Stomach (tissue), 8 donors: ENCODE measurements at regions not wholly inside any gene's neighbourhood (a gene's known extent, or its start where the extent isn't known, plus 50 kb on each side); places are given as distances from the start of the nearest gene placed in this dataset.

Source experiments
- DNase-seq, 2 donors: peaks; one replicate each; pipeline versions ENCODE4 v3.0.0 to v3.0.0-alpha.2; 2013 to 2019
- H3K27ac ChIP-seq, 5 donors: fragments of 200-600 bp in 4 of 5; sonication (generic) in 4 of 5; one replicate each; pipeline ENCODE4 v1.5.1; 2013 to 2019; ENCODE audit warnings: mild to moderate bottlenecking in 1 of 5, moderate library complexity in 1 of 5
- H3K27me3 ChIP-seq, 3 donors: fragments of 200-600 bp; sonication (generic); one replicate each; pipeline ENCODE4 v1.5.1; 2017 to 2019; ENCODE audit warnings: mixed run types in 1 of 3
- H3K36me3 ChIP-seq, 4 donors: fragments of 200-600 bp; sonication (generic); 1 replicate in 3 of 4; 2 replicates in 1 of 4; pipeline ENCODE4 v1.5.1; 2016 to 2019
- H3K4me1 ChIP-seq, 4 donors: fragments of 200-600 bp; sonication (generic); one replicate each; pipeline ENCODE4 v1.5.1; 2016 to 2019
- H3K4me3 ChIP-seq, 4 donors: fragments of 200-600 bp; sonication (generic) in 3 of 4; one replicate each; pipeline ENCODE4 v1.5.1; 2016 to 2019; ENCODE audit warnings: mild to moderate bottlenecking in 1 of 4
- H3K9me3 ChIP-seq, 4 donors: fragments of 200-600 bp; sonication (generic); one replicate each; pipeline ENCODE4 v1.5.1; 2016 to 2019
- EP300 ChIP-seq: sonication (generic); formaldehyde crosslinking; IDR thresholded peaks from one replicate; pipeline ENCODE4 v1.6.1; 2017; ENCODE audit warnings: antibody characterized with exemption
- POLR2A ChIP-seq, 4 donors: fragments of 450-650 bp; IDR thresholded peaks; one replicate each; pipeline ENCODE4 v1.6.1; 2016; ENCODE audit warnings: antibody characterized with exemption in 4 of 4, control low read depth in 2 of 4, mild to moderate bottlenecking in 1 of 4, moderate library complexity in 1 of 4
- POLR2AphosphoS5 ChIP-seq, 3 donors: sonication (generic); formaldehyde crosslinking; IDR thresholded peaks; one replicate each; pipeline ENCODE4 v1.6.1; 2016; ENCODE audit warnings: antibody characterized with exemption in 3 of 3
- WGBS, 5 donors: extraction: QIAGEN DNeasy Blood & Tissue Kit in 3 of 5; methylation state at CpG; one replicate each; pipeline versions ENCODE4 v1.1.5 to v1.1.7; 2013 to 2018; 5-methylcytosine and 5-hydroxymethylcytosine counted together
- intact Hi-C: fragments of 100-400 bp; cut with DNase I; formaldehyde crosslinking; loops from one replicate; pipeline ENCODE4 v1.15.1; 2023; ENCODE audit warnings: low total_unique reads
- TF ChIP-seq, protein P1 (sequence below), 7 experiments: fragments of 450-650 bp in 4 of 7; fragments of 200-600 bp in 3 of 7; sonication (generic) in 3 of 7; IDR thresholded peaks; one replicate each; pipeline ENCODE4 v1.5.1; 2016 to 2019; ENCODE audit warnings: antibody characterized with exemption in 7 of 7, control low read depth in 2 of 7, mild to moderate bottlenecking in 1 of 7
- donor health status: healthy with polysubstance abuse.
- donor health status: Bipolar disorder and iron deficiency.
- donor health status: healthy.

GRCh38 chr11:109012991-109013390, 348.1 kb downstream of the DDX10 start:
- TF ChIP-seq POLR2AphosphoS5 (IDR thresholded peaks at IDR 0.05) (no peak), POLR2A (IDR thresholded peaks at IDR 0.05) (no peak), EP300 (no peak)
- no peaks in the 10 kb centered on the region for H3K9me3 ChIP-seq
- H3K36me3 ChIP-seq = no peaks in the 10 kb centered on the region
- H3K27ac ChIP-seq = no peak overlapping the region
- H3K4me3 ChIP-seq = no peak overlapping the region
- H3K27me3 ChIP-seq = no peaks in the 10 kb centered on the region
- intact Hi-C loops = no loop called here
- 69 to 95% (median 72%) methylated on average over 3 to 4 of the region's 4 CpGs for WGBS, 5 donors
- no peaks in the 10 kb centered on the region for H3K4me1 ChIP-seq
- no peak for DNase-seq

DNA sequence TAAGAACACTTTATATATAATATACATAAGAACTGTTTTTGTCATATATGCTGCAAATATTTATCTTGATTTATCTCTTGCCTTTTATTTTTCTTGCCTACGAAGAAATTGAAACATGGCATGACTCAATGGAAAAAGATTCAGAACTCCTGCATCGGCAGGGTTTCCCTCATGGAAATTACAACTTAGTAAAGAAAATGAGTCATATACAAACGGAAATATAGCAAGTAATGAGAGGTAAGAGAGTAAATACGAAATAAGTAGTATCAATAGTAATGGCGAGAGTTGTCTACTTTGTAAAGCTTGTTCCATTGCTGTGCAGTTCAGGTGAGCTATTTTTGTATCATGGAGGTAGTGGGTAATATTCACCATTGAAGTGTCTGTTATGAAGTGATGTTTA, 350.4 kb downstream of the DDX10 start:
- 55 to 61% (median 59%) methylated on average over 5 of the region's 5 CpGs for WGBS, 5 donors
- Histone ChIP-seq H3K4me1 (no peaks in the 10 kb centered on the region), H3K27me3 (no peaks in the 10 kb centered on the region), H3K9me3 (no peaks in the 10 kb centered on the region), H3K36me3 (no peaks in the 10 kb centered on the region), H3K27ac (no peak overlapping the region), H3K4me3 (no peak overlapping the region)
- no peak for DNase-seq
- intact Hi-C loops = no loop called here
- TF ChIP-seq POLR2A (IDR thresholded peaks at IDR 0.05) (no peak), EP300 (no peak), POLR2AphosphoS5 (IDR thresholded peaks at IDR 0.05) (no peak)

GRCh38 chr11:109016724-109017123, 351.9 kb downstream of the DDX10 start:
- H3K27me3 ChIP-seq = no peaks in the 10 kb centered on the region
- WGBS, 5 donors = 0 to 69% (median 37%) methylated on average over 1 of the region's 1 CpG
- H3K27ac ChIP-seq = no peak overlapping the region
- no peak for DNase-seq
- no peaks in the 10 kb centered on the region for H3K9me3 ChIP-seq
- H3K4me3 ChIP-seq = no peak overlapping the region
- intact Hi-C loops = no loop called here
- H3K36me3 ChIP-seq = no peaks in the 10 kb centered on the region
- no peaks in the 10 kb centered on the region for H3K4me1 ChIP-seq
- TF ChIP-seq EP300 = no peak
- no peak for TF ChIP-seq POLR2A (IDR thresholded peaks at IDR 0.05)

DNA sequence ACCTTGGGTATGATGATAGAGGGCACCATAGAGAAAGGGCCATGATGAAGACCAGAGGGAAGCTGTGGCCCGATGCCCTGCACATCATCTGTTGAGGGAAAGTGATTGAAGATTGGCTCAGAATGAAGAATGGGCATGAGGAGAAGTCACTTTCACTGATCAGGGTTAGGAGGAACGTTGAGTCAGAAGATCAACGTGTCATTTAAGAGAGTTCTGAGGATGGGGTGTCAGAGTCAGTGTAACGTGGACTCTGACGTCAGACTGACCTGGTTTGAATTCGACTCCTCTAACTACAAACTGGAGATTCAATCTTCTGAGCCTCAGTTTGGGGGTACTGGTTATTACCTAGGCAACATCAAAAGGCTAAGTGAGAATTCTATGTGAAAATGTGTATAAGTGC, 352.6 kb downstream of the DDX10 start:
- Histone ChIP-seq H3K9me3 (no peaks in the 10 kb centered on the region), H3K36me3 (no peaks in the 10 kb centered on the region), H3K27ac (no peak overlapping the region), H3K4me3 (no peak overlapping the region), H3K4me1 (no peaks in the 10 kb centered on the region), H3K27me3 (no peaks in the 10 kb centered on the region)
- TF ChIP-seq EP300 (no peak), POLR2AphosphoS5 (IDR thresholded peaks at IDR 0.05) (no peak), POLR2A (IDR thresholded peaks at IDR 0.05) (no peak)
- TF ChIP-seq, protein P1, sequence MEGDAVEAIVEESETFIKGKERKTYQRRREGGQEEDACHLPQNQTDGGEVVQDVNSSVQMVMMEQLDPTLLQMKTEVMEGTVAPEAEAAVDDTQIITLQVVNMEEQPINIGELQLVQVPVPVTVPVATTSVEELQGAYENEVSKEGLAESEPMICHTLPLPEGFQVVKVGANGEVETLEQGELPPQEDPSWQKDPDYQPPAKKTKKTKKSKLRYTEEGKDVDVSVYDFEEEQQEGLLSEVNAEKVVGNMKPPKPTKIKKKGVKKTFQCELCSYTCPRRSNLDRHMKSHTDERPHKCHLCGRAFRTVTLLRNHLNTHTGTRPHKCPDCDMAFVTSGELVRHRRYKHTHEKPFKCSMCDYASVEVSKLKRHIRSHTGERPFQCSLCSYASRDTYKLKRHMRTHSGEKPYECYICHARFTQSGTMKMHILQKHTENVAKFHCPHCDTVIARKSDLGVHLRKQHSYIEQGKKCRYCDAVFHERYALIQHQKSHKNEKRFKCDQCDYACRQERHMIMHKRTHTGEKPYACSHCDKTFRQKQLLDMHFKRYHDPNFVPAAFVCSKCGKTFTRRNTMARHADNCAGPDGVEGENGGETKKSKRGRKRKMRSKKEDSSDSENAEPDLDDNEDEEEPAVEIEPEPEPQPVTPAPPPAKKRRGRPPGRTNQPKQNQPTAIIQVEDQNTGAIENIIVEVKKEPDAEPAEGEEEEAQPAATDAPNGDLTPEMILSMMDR (IDR thresholded peaks at IDR 0.05) = no peak
- WGBS, 5 donors = 83 to 91% (median 88%) methylated on average over 6 of the region's 6 CpGs
- intact Hi-C loops = no loop called here
- DNase-seq = no peak

DNA sequence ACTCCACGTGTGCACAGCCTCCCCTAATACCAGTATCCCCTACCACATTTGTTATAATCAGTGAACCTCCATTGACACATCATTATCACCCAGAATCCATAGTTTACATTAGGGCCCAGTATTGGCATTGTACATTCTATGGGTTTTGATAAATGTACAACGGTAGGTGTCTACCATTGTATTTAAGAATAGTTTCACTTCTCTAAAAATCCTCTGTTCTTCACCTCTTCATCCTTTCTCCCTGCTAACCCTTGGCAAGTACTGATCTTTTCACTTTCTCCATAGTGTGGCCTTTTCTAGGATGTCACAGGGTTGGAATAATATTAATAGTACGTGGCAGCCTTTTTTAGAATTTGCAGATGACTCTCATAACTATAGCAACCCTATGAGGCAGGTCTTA, 353.8 kb downstream of the DDX10 start:
- H3K9me3 ChIP-seq = no peaks in the 10 kb centered on the region
- no peak overlapping the region for H3K27ac ChIP-seq
- WGBS, 5 donors = 68 to 85% (median 80%) methylated on average over 3 of the region's 3 CpGs
- no peak for DNase-seq
- H3K4me1 ChIP-seq = no peaks in the 10 kb centered on the region
- no peaks in the 10 kb centered on the region for H3K36me3 ChIP-seq
- no peaks in the 10 kb centered on the region for H3K27me3 ChIP-seq
- intact Hi-C loops = no loop called here
- TF ChIP-seq EP300 (no peak), POLR2AphosphoS5 (IDR thresholded peaks at IDR 0.05) (no peak), POLR2A (IDR thresholded peaks at IDR 0.05) (no peak)
- TF ChIP-seq, protein P1 (IDR thresholded peaks at IDR 0.05) = no peak
- no peak overlapping the region for H3K4me3 ChIP-seq

GRCh38 chr11:109019342-109019936, 354.6 kb downstream of the DDX10 start:
- 72 to 77% (median 76%) methylated on average over 7 of the region's 7 CpGs for WGBS, 5 donors
- Histone ChIP-seq H3K27me3 (no peaks in the 10 kb centered on the region), H3K4me3 (no peak overlapping the region), H3K36me3 (no peaks in the 10 kb centered on the region), H3K4me1 (no peaks in the 10 kb centered on the region), H3K27ac (no peak overlapping the region), H3K9me3 (peaks cover 0 to 4% (median under 1%) of the 10 kb centered on the region in 4 donors)
- intact Hi-C loops = no loop called here
- no peak for DNase-seq
- TF ChIP-seq, protein P1 (IDR thresholded peaks at IDR 0.05) = no peak
- TF ChIP-seq POLR2A (IDR thresholded peaks at IDR 0.05) (no peak), EP300 (no peak)
